ENCODE measurements at regions not wholly inside any gene's neighbourhood (a gene's known extent, or its start where the extent isn't known, plus 50 kb on each side); places are given as distances from the start of the nearest gene placed in this dataset.

- no peak for DNase-seq (ENCODE audit: low read depth in 1 of 2, low spot score in 1 of 2)
Measured at GRCh38 chr5:152855441-152855840, 450.4 kb upstream of the NMUR2 start.

GRCh38 chr5:152861231-152861630 lies 456.2 kb upstream of the NMUR2 start:
- DNase-seq (ENCODE audit: low read depth in 1 of 2, low spot score in 1 of 2), result no peak

DNA sequence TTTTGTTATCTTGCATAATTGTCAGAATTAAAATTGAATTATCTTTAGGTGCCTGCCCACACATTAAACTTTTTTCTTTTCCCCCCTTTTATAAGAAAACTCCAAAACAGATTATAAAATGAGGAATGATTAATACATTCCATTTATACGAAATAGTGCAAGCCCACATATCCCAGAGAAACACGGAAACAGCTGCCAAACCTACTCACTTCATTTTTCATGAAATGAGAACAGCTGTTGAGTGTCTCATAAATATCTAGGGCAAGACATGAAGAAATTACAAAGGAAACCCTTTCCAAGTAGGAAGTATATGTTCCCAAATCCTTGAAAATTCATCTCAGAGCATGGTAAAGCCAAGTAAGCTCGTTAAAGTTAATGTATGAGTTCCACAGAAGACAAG lies 459.4 kb upstream of the NMUR2 start:
- no peak for DNase-seq (ENCODE audit: low read depth in 1 of 2, low spot score in 1 of 2)

- no peak for DNase-seq (ENCODE audit: low read depth in 1 of 2, low spot score in 1 of 2)
Measured at GRCh38 chr5:152864991-152865390, 459.9 kb upstream of the NMUR2 start.

GRCh38 chr5:152869971-152870370 lies 464.9 kb upstream of the NMUR2 start:
- DNase-seq (ENCODE audit: low read depth in 1 of 2, low spot score in 1 of 2), result no peak

DNA sequence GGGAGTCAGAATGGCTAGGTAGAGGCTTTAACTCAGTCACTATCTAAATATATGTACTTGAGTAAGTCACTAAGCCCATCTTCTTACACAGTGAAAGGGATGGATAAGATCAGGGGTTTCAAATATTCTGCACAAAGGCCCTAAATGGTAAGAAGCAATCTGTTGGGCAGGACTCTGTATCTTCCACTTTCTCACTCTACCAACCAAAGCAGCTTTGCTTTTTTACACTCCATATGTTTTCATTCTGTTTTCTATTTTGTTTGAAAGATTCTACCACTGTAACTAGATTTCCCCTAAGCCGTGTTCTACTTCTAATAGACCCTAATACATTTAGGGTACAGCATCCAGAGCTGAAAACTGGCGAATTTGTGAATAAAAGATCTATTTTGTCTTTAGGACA lies 477.5 kb upstream of the NMUR2 start:
- no peak for DNase-seq (ENCODE audit: low read depth in 1 of 2, low spot score in 1 of 2)

GRCh38 chr5:152883066-152883775 lies 478.1 kb upstream of the NMUR2 start:
- DNase-seq (ENCODE audit: low read depth in 1 of 2, low spot score in 1 of 2), result no peak

- no peak for DNase-seq (ENCODE audit: low read depth in 1 of 2, low spot score in 1 of 2)
Measured at GRCh38 chr5:152884006-152884405, 478.9 kb upstream of the NMUR2 start.

DNA sequence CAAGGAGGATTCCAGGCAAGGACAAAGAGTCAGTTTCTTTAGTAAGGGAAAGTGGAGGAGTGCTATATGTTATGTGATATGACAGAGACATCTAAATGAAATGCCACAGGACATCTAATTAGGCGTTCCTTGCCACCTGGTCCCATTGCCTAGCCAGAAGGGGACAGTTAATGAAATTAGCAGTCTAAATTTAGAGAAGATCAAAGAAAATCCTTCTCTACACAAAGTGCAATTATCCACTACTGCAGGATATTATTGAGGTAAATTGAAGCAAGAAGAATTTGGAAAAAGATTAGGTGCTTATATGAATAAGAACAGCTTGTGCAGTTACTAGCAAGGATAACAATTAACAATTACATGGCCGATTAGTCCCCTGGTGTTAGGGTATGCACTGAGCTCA lies 495.3 kb upstream of the NMUR2 start:
- no peak for DNase-seq (ENCODE audit: low read depth in 1 of 2, low spot score in 1 of 2)

DNA sequence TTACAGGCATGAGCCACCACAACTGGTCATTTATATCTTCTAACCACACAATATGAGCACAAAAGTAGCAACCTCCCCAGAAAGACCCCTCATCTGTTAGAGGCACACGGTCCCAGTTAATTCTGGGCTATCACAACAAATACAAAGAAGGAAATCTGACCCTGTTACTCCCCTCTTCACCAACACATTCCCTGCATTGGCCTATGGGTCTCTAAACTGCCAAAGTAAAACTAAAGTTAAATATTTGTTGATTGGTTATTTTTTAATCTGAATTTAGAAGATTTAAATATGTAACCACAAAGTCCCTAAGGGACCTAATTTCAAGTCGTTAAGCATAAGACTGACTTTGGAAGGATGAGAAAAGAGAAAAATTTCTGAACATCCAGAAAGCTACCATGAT lies 496.7 kb upstream of the NMUR2 start:
- no peak for DNase-seq (ENCODE audit: low read depth in 1 of 2, low spot score in 1 of 2)

DNA sequence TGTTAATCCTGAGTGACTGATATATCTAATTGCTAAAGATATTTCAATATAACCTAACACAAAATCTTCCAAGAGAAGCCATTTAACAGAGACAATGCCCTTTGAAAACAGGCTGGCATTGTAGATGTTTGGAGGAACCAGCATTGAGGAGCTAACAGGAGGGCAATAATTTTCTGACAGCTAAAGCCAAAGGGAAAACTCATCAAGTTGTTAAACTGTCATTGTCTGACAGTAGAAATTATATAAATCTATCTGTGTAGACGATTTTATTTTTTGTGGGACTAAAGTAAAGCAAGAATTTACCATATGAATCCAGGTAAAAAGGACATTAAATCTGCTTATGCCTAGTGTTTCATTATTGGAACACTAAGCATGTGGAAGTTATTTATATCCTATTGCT lies 500.2 kb upstream of the NMUR2 start:
- DNase-seq (ENCODE audit: low read depth in 1 of 2, low spot score in 1 of 2), result no peak

DNA sequence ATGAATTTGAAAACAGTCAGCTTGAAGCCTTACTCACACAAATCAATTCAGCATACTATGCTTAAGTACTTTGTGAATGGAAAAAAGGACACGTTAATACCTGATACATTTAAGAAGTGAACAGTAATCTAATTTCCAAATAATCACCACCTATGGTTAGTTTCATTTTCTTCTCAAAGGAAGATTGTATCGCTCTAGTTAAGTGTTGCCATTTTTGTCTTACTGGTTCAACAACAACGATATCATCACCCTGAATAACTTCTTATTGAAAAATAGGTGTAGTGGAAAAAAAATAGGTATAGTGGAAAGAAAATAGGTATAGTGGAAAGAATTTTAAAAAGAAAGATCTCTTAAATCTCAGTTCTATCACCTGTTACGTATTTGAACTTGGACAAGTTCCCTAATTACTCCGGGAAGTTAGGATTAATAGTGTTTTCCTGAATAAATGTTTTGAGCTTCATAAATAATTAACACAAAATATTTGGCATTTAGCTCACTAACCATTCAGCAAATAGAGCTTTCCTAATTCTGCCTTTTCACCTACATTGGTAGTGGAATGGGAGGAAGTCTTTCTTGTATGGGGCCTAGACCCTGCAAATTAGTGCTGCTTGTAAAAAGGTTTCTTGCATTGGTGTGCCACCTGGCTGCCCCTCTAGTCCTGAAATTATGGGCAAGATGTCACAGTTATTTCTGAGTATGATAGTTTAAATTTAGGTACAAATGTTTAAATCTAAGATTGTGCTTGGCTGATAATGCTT lies 502.6 kb upstream of the NMUR2 start:
- no peak for DNase-seq (ENCODE audit: low read depth in 1 of 2, low spot score in 1 of 2)

- DNase-seq (ENCODE audit: low read depth in 1 of 2, low spot score in 1 of 2), result no peak
Measured at GRCh38 chr5:152912924-152913323, 507.8 kb upstream of the NMUR2 start.

DNA sequence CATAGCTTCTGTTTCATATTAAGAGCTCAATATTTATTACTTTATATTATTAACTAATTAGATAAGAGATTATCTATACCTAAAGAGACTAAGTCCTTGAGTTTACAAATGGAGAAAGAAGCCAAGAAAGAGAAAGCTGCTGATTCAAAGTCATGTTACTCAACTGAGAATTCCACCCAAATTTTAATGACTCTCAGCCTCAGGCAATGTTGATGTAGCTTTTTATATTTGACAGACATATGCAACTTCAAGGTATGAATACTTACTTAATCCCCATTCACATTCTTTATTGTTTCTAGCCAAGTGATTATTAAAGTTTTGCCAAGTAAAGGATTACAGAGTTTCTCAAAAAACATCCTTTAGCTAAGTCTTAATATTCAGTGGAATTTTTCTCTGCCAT lies 527.5 kb upstream of the NMUR2 start:
- DNase-seq (ENCODE audit: low read depth in 1 of 2, low spot score in 1 of 2), result no peak

- no peak for DNase-seq (ENCODE audit: low read depth in 1 of 2, low spot score in 1 of 2)
Measured at GRCh38 chr5:152933056-152933455, 528.0 kb upstream of the NMUR2 start.

- no peak for DNase-seq (ENCODE audit: low read depth in 1 of 2, low spot score in 1 of 2)
Measured at GRCh38 chr5:152938630-152939029, 533.6 kb upstream of the NMUR2 start.

GRCh38 chr5:152942633-152943336 lies 537.7 kb upstream of the NMUR2 start:
- DNase-seq (ENCODE audit: low read depth in 1 of 2, low spot score in 1 of 2), result no peak

DNA sequence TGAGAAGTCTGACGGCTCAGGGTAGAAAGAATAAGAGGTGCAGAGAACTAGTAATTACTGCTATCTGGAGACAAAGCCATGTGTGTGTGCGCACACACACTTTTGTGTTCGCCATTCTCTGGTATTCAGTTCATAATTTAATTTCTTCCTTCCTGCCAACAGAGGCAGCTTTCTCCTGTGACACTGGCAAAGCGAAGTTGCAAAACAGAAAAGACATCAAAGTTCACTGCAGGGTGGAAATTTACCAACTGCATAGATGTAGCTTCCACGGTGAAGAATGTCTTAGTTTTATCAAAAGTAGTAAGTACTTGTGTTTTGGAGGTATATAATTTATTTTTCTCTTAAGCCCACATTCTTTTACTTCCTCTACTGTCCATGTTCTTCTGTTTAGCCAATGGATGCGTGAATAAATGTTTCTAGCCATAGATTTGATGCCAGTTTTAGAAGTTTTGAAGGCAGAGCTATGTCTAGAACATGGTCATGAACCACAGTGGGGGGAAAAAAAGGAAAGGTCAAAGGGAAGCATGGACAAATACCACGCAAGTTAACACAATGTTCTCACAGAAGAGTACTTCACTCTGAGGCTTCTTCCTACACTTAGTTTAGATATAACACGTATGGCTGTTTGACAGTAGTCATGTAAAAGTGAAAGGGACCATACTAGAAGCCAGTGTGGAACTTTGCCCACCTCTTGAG lies 536.5 kb upstream of the GRIA1 start:
- no peak for DNase-seq (ENCODE audit: low read depth in 1 of 2, low spot score in 1 of 2)

GRCh38 chr5:152956943-152957613 lies 533.4 kb upstream of the GRIA1 start:
- no peak for DNase-seq (ENCODE audit: low read depth in 1 of 2, low spot score in 1 of 2)

DNA sequence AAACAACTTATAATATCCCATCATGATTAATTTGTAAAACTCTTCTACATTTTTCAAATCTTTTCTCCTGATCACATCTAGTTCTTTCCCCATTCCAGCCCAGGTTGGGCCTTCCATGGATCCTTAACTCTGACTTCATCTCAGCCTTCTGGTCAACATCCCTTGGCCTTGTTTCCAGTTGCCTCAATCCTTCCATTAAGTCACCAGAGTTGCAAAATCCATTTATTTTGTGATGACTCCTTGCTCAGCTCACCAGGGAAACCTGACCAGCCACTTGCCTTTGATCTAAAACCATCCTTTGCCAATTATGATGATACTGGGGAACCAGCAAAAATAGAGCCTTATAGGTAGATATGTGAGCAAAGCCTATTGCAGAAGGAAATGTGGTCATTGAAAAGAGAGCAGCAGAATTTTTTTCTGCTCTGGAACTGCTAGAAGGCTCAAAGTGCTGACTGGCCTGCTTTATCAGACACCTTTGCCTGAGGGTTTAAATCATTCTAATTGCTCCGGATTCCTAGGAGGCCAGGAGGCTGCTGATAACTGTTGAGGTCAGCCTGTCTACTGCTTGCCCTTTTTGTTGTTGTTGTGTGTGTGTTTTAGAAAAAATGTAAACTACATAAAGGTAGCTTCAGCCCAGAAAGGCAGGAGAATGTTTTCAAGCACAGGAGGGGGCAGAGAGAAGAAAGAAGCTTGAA lies 512.2 kb upstream of the GRIA1 start:
- no peak for DNase-seq (ENCODE audit: low read depth in 1 of 2, low spot score in 1 of 2)
